H1 (cell line): ENCODE measurements at regions not wholly inside any gene's neighbourhood (a gene's known extent, or its start where the extent isn't known, plus 50 kb on each side); places are given as distances from the start of the nearest gene placed in this dataset.

Experiments
- CHD2 ChIP-seq: IDR thresholded peaks from 2 replicates; pipeline ENCODE4 v1.6.1; 2012; ENCODE audit warnings: low read length, improper control_type of control experiment
- CREB1 ChIP-seq: IDR thresholded peaks from 2 replicates; pipeline ENCODE4 v1.6.1; 2012; ENCODE audit warnings: inconsistent platforms
- SAP30 ChIP-seq: fragments of 300-600 bp; sonication (generic); IDR thresholded peaks from 2 replicates; pipeline ENCODE4 v1.7.1; 2012; ENCODE audit warnings: low read length, moderate library complexity, mild to moderate bottlenecking, inconsistent platforms; ENCODE audit not compliant: insufficient read depth, insufficient replicate concordance
- SIN3A ChIP-seq, 2 experiments: IDR thresholded peaks in 1 of 2; conservative IDR thresholded peaks in 1 of 2; 2 replicates each; pipeline ENCODE4 v1.6.1; 2011 to 2012; ENCODE audit warnings: low read length in 2 of 2, improper control_type of control experiment in 1 of 2, low read depth in 1 of 2, mild to moderate bottlenecking in 1 of 2

- TF ChIP-seq SAP30 = no peak
- TF ChIP-seq SIN3A (conservative IDR thresholded peaks at IDR 0.05 in 1 of 2, IDR thresholded peaks at IDR 0.05 in 1 of 2; ENCODE audit: low read depth in 1 of 2, low read length in 2 of 2) = no peak
- no peak for TF ChIP-seq CHD2
- no peak for TF ChIP-seq CREB1
Measured at GRCh38 chr5:87732875-87733768, 320.4 kb upstream of the CCNH start (continued).
